Vagina (tissue), 2 donors: ENCODE measurements at regions not wholly inside any gene's neighbourhood (a gene's known extent, or its start where the extent isn't known, plus 50 kb on each side); places are given as distances from the start of the nearest gene placed in this dataset.

Experiments used
- DNase-seq, 2 donors: peaks; one replicate each; pipeline ENCODE4 v3.0.0-alpha.2; 2017; ENCODE audit errors: extremely low spot score in 2 of 2
- H3K27ac ChIP-seq: fragments of 200-600 bp; sonication (generic); one replicate; pipeline ENCODE4 v1.5.1; 2019
- H3K27me3 ChIP-seq: fragments of 200-600 bp; sonication (generic); one replicate; pipeline ENCODE4 v1.5.1; 2019
- H3K36me3 ChIP-seq, 2 donors: fragments of 200-600 bp; sonication (generic); one replicate each; pipeline ENCODE4 v1.5.1; 2017 to 2019
- H3K4me1 ChIP-seq: fragments of 200-600 bp; sonication (generic); one replicate; pipeline ENCODE4 v1.5.1; 2019
- H3K4me3 ChIP-seq, 2 donors: fragments of 200-600 bp; sonication (generic); 1 replicate in 1 of 2; 2 replicates in 1 of 2; pipeline ENCODE4 v1.5.1; 2016 to 2019
- H3K9me3 ChIP-seq: fragments of 200-600 bp; sonication (generic); one replicate; pipeline ENCODE4 v1.5.1; 2019
- CTCF ChIP-seq, 3 experiments: fragments of 450-650 bp in 2 of 3; fragments of 200-600 bp in 1 of 3; sonication (generic) in 1 of 3; IDR thresholded peaks; one replicate each; pipeline ENCODE4 v1.5.1; 2017 to 2019; ENCODE audit warnings: antibody characterized with exemption in 3 of 3, mild to moderate bottlenecking in 2 of 3, moderate library complexity in 2 of 3
- POLR2A ChIP-seq, 2 donors: fragments of 450-650 bp; IDR thresholded peaks; one replicate each; pipeline ENCODE4 v1.6.1; 2017; ENCODE audit warnings: antibody characterized with exemption in 2 of 2, mild to moderate bottlenecking in 2 of 2, moderate library complexity in 2 of 2
- POLR2AphosphoS5 ChIP-seq, 2 donors: sonication (generic); formaldehyde crosslinking; IDR thresholded peaks; one replicate each; pipeline ENCODE4 v1.9.0; 2017; ENCODE audit warnings: antibody characterized with exemption in 2 of 2, mild to moderate bottlenecking in 2 of 2, low read depth in 1 of 2; ENCODE audit not compliant: insufficient read depth in 1 of 2
- intact Hi-C: fragments of 100-400 bp; cut with DNase I; formaldehyde crosslinking; loops from one replicate; pipeline ENCODE4 v1.15.1; 2023

GRCh38 chr10:78184851-78185692, 151.4 kb downstream of the RPS24 start:
- H3K4me1 ChIP-seq: no peaks in the 10 kb centered on the region
- no peaks in the 10 kb centered on the region for H3K36me3 ChIP-seq
- intact Hi-C loops: no loop called here
- H3K4me3 ChIP-seq: no peak overlapping the region
- TF ChIP-seq CTCF (IDR thresholded peaks at IDR 0.05): no peak
- no peak for TF ChIP-seq POLR2A (IDR thresholded peaks at IDR 0.05)
- TF ChIP-seq POLR2AphosphoS5 (IDR thresholded peaks at IDR 0.05; ENCODE audit: insufficient read depth in 1 of 2, low read depth in 1 of 2): no peak
- no peaks in the 10 kb centered on the region for H3K9me3 ChIP-seq
- DNase-seq: no peak
- no peaks in the 10 kb centered on the region for H3K27me3 ChIP-seq
- no peak overlapping the region for H3K27ac ChIP-seq

- intact Hi-C loops: no loop called here
- no peak for DNase-seq
- TF ChIP-seq CTCF (IDR thresholded peaks at IDR 0.05) (no peak), POLR2A (IDR thresholded peaks at IDR 0.05) (no peak), POLR2AphosphoS5 (IDR thresholded peaks at IDR 0.05; ENCODE audit: insufficient read depth in 1 of 2, low read depth in 1 of 2) (no peak)
These were observed 152.0 kb downstream of the RPS24 start for GRCh38 chr10:78185693-78186055.

GRCh38 chr10:78186572-78186971, 152.9 kb downstream of the RPS24 start:
- intact Hi-C loops: no loop called here
- Histone ChIP-seq H3K27ac (no peak overlapping the region), H3K27me3 (no peaks in the 10 kb centered on the region), H3K9me3 (no peaks in the 10 kb centered on the region), H3K4me3 (no peak overlapping the region), H3K36me3 (no peaks in the 10 kb centered on the region), H3K4me1 (no peaks in the 10 kb centered on the region)
- no peak for DNase-seq
- TF ChIP-seq POLR2A (IDR thresholded peaks at IDR 0.05): no peak
- no peak for TF ChIP-seq CTCF (IDR thresholded peaks at IDR 0.05)
- no peak for TF ChIP-seq POLR2AphosphoS5 (IDR thresholded peaks at IDR 0.05; ENCODE audit: insufficient read depth in 1 of 2, low read depth in 1 of 2)

More at GRCh38 chr10:78185693-78186055, 152.0 kb downstream of the RPS24 start:
- Histone ChIP-seq H3K4me1 (no peaks in the 10 kb centered on the region), H3K4me3 (no peak overlapping the region), H3K9me3 (no peaks in the 10 kb centered on the region), H3K36me3 (no peaks in the 10 kb centered on the region), H3K27ac (no peak overlapping the region), H3K27me3 (no peaks in the 10 kb centered on the region)

GRCh38 chr10:78187371-78187770, 153.7 kb downstream of the RPS24 start:
- Histone ChIP-seq H3K36me3 (no peaks in the 10 kb centered on the region), H3K9me3 (no peaks in the 10 kb centered on the region), H3K4me1 (no peaks in the 10 kb centered on the region), H3K27ac (no peak overlapping the region), H3K27me3 (no peaks in the 10 kb centered on the region), H3K4me3 (no peak overlapping the region)
- no peak for TF ChIP-seq CTCF (IDR thresholded peaks at IDR 0.05)
- no peak for TF ChIP-seq POLR2A (IDR thresholded peaks at IDR 0.05)
- TF ChIP-seq POLR2AphosphoS5 (IDR thresholded peaks at IDR 0.05; ENCODE audit: insufficient read depth in 1 of 2, low read depth in 1 of 2): no peak
- intact Hi-C loops: no loop called here
- DNase-seq: no peak

GRCh38 chr10:78188446-78188845, 154.8 kb downstream of the RPS24 start:
- H3K4me1 ChIP-seq: no peaks in the 10 kb centered on the region
- intact Hi-C loops: no loop called here
- TF ChIP-seq POLR2A (IDR thresholded peaks at IDR 0.05) (no peak), POLR2AphosphoS5 (IDR thresholded peaks at IDR 0.05; ENCODE audit: insufficient read depth in 1 of 2, low read depth in 1 of 2) (no peak), CTCF (IDR thresholded peaks at IDR 0.05) (no peak)
- DNase-seq: no peak
- H3K27ac ChIP-seq: no peak overlapping the region
- H3K27me3 ChIP-seq: no peaks in the 10 kb centered on the region
- H3K4me3 ChIP-seq: no peak overlapping the region
- H3K9me3 ChIP-seq: no peaks in the 10 kb centered on the region
- no peaks in the 10 kb centered on the region for H3K36me3 ChIP-seq
